ENCODE measurements at regions not wholly inside any gene's neighbourhood (a gene's known extent, or its start where the extent isn't known, plus 50 kb on each side); places are given as distances from the start of the nearest gene placed in this dataset.

DNA sequence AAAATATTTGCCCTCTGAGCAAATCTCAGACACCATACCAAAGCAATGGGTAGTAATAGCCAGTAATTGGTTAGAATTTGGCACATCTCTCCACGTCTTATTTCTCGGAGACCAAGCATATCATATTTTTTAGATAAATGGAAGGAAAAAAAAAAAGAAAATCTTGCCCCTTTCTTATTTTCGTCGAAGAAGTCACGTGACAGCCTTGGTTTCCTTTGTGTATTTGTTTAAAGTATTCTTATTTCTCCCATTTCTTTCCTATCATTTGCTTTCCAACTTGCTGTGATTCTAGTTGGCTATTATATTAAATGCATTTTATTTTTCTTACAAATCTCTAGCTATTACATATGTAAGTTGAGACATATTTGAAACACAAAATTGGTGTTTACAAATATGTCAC is 2155.9 kb downstream of the PCDH9 start:
- Histone ChIP-seq H3K4me1 (ENCODE audit: control insufficient read depth, insufficient read depth, low read length) (no peaks in the 10 kb centered on the region), H3K4me3 (ENCODE audit: low read length) (no peak overlapping the region), H3K27ac (ENCODE audit: low read length) (no peak overlapping the region), H3K27me3 (ENCODE audit: control insufficient read depth, insufficient read depth, low read length) (no peaks in the 10 kb centered on the region), H3K36me3 (ENCODE audit: control insufficient read depth, insufficient read depth, low read length) (no peaks in the 10 kb centered on the region), H3K9me3 (ENCODE audit: control insufficient read depth, low read depth, low read length) (no peaks in the 10 kb centered on the region)
- no peak for DNase-seq
- WGBS (ENCODE audit: insufficient coverage, low lambda C conversion rate) = 100% methylated on average over 2 of the region's 5 CpGs

DNA sequence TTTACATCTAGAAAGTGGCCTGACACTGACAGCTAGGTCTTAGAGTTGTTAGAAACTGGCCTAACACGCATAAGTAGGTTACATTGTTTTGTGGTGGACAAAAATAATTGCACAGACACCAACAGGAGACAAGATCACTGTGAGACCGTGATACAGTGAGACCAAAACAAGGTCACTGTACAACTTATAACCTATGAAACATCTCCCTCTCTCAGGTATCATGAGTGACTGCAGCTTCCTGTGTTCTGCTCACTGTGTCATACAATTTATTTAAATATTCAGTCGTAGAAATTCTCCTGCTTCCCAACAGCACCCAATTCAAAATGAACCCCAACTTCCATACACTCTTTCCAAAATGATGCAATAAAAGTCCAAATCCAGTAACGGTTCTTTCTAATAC is 2165.2 kb downstream of the PCDH9 start:
- no peaks in the 10 kb centered on the region for H3K36me3 ChIP-seq (ENCODE audit: control insufficient read depth, insufficient read depth, low read length)
- H3K27ac ChIP-seq (ENCODE audit: low read length) = no peak overlapping the region
- no peaks in the 10 kb centered on the region for H3K4me1 ChIP-seq (ENCODE audit: control insufficient read depth, insufficient read depth, low read length)
- no peaks in the 10 kb centered on the region for H3K9me3 ChIP-seq (ENCODE audit: control insufficient read depth, low read depth, low read length)
- no CpG with 5 or more reads among the region's 4 CpGs for WGBS (ENCODE audit: insufficient coverage, low lambda C conversion rate)
- H3K27me3 ChIP-seq (ENCODE audit: control insufficient read depth, insufficient read depth, low read length) = no peaks in the 10 kb centered on the region
- no peak for DNase-seq
- no peak overlapping the region for H3K4me3 ChIP-seq (ENCODE audit: low read length)

DNA sequence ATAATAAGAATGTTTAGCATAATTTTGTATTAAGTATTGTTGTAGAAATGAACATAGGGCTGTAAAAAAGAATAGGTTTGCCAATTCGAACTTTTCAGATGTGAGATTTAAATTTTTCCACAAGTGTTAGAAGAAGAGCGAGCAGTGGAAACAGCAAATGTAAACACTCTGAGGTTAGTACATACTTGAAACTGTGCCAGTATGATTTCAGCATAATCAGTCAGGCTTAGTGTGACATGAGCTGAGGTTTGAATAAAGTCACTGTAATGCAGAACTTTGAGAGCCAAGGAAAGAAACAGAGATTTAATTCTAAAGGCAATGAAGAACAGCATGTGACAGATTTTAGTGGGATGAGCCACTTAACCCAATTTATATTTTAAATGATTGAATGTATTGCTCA is 2166.4 kb downstream of the PCDH9 start:
- Histone ChIP-seq H3K27ac (ENCODE audit: low read length) (no peak overlapping the region), H3K4me1 (ENCODE audit: control insufficient read depth, insufficient read depth, low read length) (no peaks in the 10 kb centered on the region), H3K36me3 (ENCODE audit: control insufficient read depth, insufficient read depth, low read length) (no peaks in the 10 kb centered on the region), H3K4me3 (ENCODE audit: low read length) (no peak overlapping the region), H3K9me3 (ENCODE audit: control insufficient read depth, low read depth, low read length) (no peaks in the 10 kb centered on the region), H3K27me3 (ENCODE audit: control insufficient read depth, insufficient read depth, low read length) (no peaks in the 10 kb centered on the region)
- no CpG with 5 or more reads among the region's 2 CpGs for WGBS (ENCODE audit: insufficient coverage, low lambda C conversion rate)
- no peak for DNase-seq

DNA sequence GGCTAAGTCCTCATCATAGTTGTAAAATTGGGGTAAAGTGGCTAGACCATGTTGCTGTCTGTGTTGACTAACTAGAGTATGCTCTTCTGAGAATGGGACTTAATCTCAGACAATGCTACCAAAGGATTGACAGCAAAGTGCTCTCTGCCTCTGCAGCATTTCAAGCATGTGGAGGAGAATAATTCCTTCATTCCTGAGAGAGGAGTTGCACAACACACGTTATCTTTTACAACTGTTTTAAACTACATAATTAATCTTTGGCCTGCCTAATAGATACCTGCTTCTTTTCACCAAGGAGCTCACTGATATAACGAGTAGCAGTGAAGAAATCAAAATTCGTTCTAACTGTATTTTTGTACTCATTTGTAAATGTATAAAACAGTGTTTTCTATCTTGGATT is 2172.2 kb downstream of the PCDH9 start:
- H3K27ac ChIP-seq (ENCODE audit: low read length) = no peak overlapping the region
- DNase-seq = peak in 1 of 2 donors; percentile 6
- WGBS (ENCODE audit: insufficient coverage, low lambda C conversion rate) = no CpG with 5 or more reads among the region's 3 CpGs
- H3K4me1 ChIP-seq (ENCODE audit: control insufficient read depth, insufficient read depth, low read length) = no peaks in the 10 kb centered on the region
- H3K27me3 ChIP-seq (ENCODE audit: control insufficient read depth, insufficient read depth, low read length) = no peaks in the 10 kb centered on the region
- H3K9me3 ChIP-seq (ENCODE audit: control insufficient read depth, low read depth, low read length) = no peaks in the 10 kb centered on the region
- no peaks in the 10 kb centered on the region for H3K36me3 ChIP-seq (ENCODE audit: control insufficient read depth, insufficient read depth, low read length)
- H3K4me3 ChIP-seq (ENCODE audit: low read length) = no peak overlapping the region

DNA sequence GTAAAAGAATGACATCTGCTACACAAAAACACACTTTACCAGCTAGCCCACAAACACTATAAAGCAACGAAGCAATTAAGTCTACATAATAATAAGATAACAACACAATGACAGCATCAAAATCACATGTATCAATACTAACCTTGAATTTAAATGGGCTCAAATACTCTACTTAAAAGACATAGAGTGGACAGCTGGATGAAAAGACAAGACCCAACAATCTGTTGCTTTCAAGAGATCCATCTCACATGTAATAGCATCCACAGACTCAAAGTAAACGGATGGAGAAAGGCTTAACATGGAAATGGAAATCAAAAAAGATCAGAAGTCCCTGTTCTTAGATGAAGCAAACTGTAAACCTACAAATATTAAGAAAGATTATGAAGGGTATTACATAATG is 2175.9 kb downstream of the PCDH9 start:
- no peaks in the 10 kb centered on the region for H3K9me3 ChIP-seq (ENCODE audit: control insufficient read depth, low read depth, low read length)
- H3K4me3 ChIP-seq (ENCODE audit: low read length) = no peak overlapping the region

DNA sequence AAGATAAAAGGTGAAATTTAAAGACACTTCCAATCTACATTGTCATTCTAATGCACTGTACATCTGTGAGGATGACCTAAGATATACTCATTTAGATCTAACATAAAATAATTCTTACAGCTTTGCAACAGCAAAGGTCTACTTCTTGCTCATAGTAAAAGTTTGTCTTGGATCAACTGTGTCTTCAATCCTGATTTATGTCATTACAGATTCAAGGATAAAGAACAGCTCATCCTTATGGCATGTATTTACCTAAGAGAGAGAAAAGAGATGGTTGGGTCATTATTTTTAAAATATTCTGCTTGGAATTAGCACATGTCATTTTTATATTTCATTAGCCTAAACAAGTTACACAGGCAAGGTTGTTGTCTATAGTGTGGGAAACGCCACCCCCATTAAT is 2193.1 kb downstream of the PCDH9 start:
- 80% methylated on average over 1 of the region's 1 CpG for WGBS (ENCODE audit: insufficient coverage, low lambda C conversion rate)
- Histone ChIP-seq H3K4me3 (ENCODE audit: low read length) (no peak overlapping the region), H3K27ac (ENCODE audit: low read length) (no peak overlapping the region), H3K27me3 (ENCODE audit: control insufficient read depth, insufficient read depth, low read length) (no peaks in the 10 kb centered on the region), H3K9me3 (ENCODE audit: control insufficient read depth, low read depth, low read length) (peaks cover 5% of the 10 kb centered on the region), H3K36me3 (ENCODE audit: control insufficient read depth, insufficient read depth, low read length) (no peaks in the 10 kb centered on the region), H3K4me1 (ENCODE audit: control insufficient read depth, insufficient read depth, low read length) (no peaks in the 10 kb centered on the region)
- DNase-seq = no peak

More for the DNA sequence above, 2175.9 kb downstream of the PCDH9 start:
- no peak overlapping the region for H3K27ac ChIP-seq (ENCODE audit: low read length)
- no peaks in the 10 kb centered on the region for H3K4me1 ChIP-seq (ENCODE audit: control insufficient read depth, insufficient read depth, low read length)
- no peaks in the 10 kb centered on the region for H3K27me3 ChIP-seq (ENCODE audit: control insufficient read depth, insufficient read depth, low read length)
- H3K36me3 ChIP-seq (ENCODE audit: control insufficient read depth, insufficient read depth, low read length) = no peaks in the 10 kb centered on the region
- DNase-seq = no peak
- WGBS (ENCODE audit: insufficient coverage, low lambda C conversion rate) = 100% methylated on average over 1 of the region's 2 CpGs

DNA sequence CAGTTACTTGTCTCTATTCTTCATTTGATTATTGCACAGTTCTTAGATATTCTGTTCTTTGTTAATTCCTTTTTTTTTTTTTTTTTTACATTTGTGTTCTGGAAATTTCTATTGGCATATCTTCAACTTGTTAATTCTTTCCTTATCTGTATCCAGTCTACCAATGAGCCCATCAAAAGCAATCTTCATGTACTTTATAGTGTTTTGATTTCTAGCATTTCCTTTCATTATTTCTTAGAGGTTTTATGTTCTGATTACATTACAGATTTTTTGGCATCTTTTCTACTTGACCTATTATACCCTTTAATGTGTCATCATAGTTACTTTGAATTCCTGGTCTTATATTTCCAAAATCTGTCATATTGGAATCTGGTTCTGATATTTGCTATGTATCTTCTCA is 2194.8 kb downstream of the PCDH9 start:
- Histone ChIP-seq H3K9me3 (ENCODE audit: control insufficient read depth, low read depth, low read length) (peaks cover 5% of the 10 kb centered on the region), H3K4me3 (ENCODE audit: low read length) (no peak overlapping the region), H3K4me1 (ENCODE audit: control insufficient read depth, insufficient read depth, low read length) (no peaks in the 10 kb centered on the region), H3K27me3 (ENCODE audit: control insufficient read depth, insufficient read depth, low read length) (no peaks in the 10 kb centered on the region), H3K27ac (ENCODE audit: low read length) (no peak overlapping the region), H3K36me3 (ENCODE audit: control insufficient read depth, insufficient read depth, low read length) (no peaks in the 10 kb centered on the region)
- DNase-seq = no peak

DNA sequence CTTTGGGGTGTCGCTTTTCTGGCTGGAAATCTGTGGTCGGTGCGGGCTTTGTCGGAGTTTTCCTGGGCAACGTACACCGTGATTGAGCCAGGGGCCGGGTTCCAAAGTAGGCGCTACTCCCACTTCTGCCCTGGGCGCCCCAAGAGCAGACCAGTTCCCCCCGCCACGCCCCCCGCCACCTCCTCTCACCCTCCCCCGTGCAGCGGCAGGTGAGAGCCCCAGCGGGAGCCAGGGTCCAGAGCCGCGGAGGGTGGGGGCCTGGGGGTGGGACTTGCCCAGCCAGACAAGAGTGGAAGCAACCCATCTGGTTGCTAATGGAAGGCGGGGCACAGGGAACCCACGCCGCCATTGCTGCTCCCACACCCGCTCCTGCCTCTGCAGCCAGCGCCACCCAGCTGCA is 2195.9 kb downstream of the PCDH9 start:
- Histone ChIP-seq H3K9me3 (ENCODE audit: control insufficient read depth, low read depth, low read length) (peaks cover 5% of the 10 kb centered on the region), H3K27ac (ENCODE audit: low read length) (no peak overlapping the region), H3K36me3 (ENCODE audit: control insufficient read depth, insufficient read depth, low read length) (no peaks in the 10 kb centered on the region), H3K4me3 (ENCODE audit: low read length) (no peak overlapping the region), H3K4me1 (ENCODE audit: control insufficient read depth, insufficient read depth, low read length) (no peaks in the 10 kb centered on the region), H3K27me3 (ENCODE audit: control insufficient read depth, insufficient read depth, low read length) (no peaks in the 10 kb centered on the region)
- no peak for DNase-seq
- 100% methylated on average over 1 of the region's 22 CpGs for WGBS (ENCODE audit: insufficient coverage, low lambda C conversion rate)

DNA sequence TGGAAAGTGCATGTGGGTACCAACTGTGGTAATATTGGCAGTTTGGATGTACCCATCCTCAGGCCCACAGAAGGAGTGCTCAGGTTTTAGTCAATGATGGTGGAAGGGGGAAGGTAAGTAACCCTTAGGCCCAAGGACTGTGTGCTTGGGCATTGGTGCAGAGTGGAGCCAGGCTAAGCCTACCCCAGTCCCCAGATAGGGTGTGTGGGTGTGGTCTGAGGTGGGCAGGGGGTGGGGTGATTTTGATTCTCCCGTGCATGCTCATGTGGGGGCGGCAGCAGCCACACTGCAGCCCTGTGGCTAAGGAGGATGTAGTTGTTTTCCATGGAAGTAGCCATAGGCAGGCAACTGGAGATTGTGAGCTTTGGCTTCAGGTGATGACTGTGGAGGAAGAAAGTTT is 2197.3 kb downstream of the PCDH9 start:
- Histone ChIP-seq H3K4me1 (ENCODE audit: control insufficient read depth, insufficient read depth, low read length) (no peaks in the 10 kb centered on the region), H3K27ac (ENCODE audit: low read length) (no peak overlapping the region), H3K36me3 (ENCODE audit: control insufficient read depth, insufficient read depth, low read length) (no peaks in the 10 kb centered on the region), H3K4me3 (ENCODE audit: low read length) (no peak overlapping the region), H3K9me3 (ENCODE audit: control insufficient read depth, low read depth, low read length) (peaks cover 5% of the 10 kb centered on the region), H3K27me3 (ENCODE audit: control insufficient read depth, insufficient read depth, low read length) (no peaks in the 10 kb centered on the region)
- no peak for DNase-seq
- no CpG with 5 or more reads among the region's 2 CpGs for WGBS (ENCODE audit: insufficient coverage, low lambda C conversion rate)

DNA sequence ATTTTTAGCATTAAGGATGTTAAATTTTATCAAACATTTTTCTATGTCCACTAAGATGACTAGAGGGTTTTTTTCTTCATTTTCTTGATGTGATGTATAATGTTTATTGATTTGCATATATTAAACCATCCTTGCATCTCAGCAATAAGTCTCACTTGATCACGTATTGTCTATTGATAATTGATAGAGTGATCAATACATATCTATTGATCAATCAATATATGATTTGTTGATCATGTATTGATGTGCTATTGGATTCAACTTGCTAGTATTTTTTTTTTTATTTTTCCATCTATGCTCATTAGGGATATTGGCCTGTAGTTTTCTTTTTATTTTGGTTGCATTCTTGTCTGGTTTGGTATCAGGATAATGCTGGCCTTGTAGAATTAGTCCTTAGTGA is 2202.0 kb downstream of the PCDH9 start:
- Histone ChIP-seq H3K36me3 (ENCODE audit: control insufficient read depth, insufficient read depth, low read length) (no peaks in the 10 kb centered on the region), H3K27ac (ENCODE audit: low read length) (no peak overlapping the region), H3K4me3 (ENCODE audit: low read length) (no peak overlapping the region), H3K4me1 (ENCODE audit: control insufficient read depth, insufficient read depth, low read length) (no peaks in the 10 kb centered on the region), H3K9me3 (ENCODE audit: control insufficient read depth, low read depth, low read length) (no peaks in the 10 kb centered on the region), H3K27me3 (ENCODE audit: control insufficient read depth, insufficient read depth, low read length) (no peaks in the 10 kb centered on the region)
- WGBS (ENCODE audit: insufficient coverage, low lambda C conversion rate) = no CpG with 5 or more reads among the region's 1 CpG
- DNase-seq = no peak

DNA sequence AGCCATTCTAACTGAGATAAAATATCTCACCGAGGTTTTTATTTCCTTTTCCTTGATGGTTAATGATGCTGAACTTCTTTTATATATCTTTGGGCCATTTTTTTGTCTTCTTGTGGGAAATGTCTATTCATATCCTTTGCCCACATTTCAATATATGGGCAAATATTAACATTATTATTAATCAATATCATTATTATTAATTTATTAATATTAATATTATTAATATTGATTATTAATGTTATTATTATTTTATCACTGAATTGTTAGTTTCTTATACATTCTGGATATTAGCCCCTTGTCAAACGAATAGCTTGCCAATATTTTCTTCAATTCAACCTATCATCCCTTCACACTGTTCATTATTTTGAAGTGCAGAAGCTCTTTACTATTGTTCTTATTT is 2203.6 kb downstream of the PCDH9 start:
- no peaks in the 10 kb centered on the region for H3K36me3 ChIP-seq (ENCODE audit: control insufficient read depth, insufficient read depth, low read length)
- H3K27me3 ChIP-seq (ENCODE audit: control insufficient read depth, insufficient read depth, low read length) = no peaks in the 10 kb centered on the region
- DNase-seq = no peak
- no peaks in the 10 kb centered on the region for H3K4me1 ChIP-seq (ENCODE audit: control insufficient read depth, insufficient read depth, low read length)
- no peaks in the 10 kb centered on the region for H3K9me3 ChIP-seq (ENCODE audit: control insufficient read depth, low read depth, low read length)
- H3K27ac ChIP-seq (ENCODE audit: low read length) = no peak overlapping the region
- no peak overlapping the region for H3K4me3 ChIP-seq (ENCODE audit: low read length)
- 57% methylated on average over 2 of the region's 2 CpGs for WGBS (ENCODE audit: insufficient coverage, low lambda C conversion rate)
